ENCODE measurements at regions not wholly inside any gene's neighbourhood (a gene's known extent, or its start where the extent isn't known, plus 50 kb on each side); places are given as distances from the start of the nearest gene placed in this dataset.

DNA sequence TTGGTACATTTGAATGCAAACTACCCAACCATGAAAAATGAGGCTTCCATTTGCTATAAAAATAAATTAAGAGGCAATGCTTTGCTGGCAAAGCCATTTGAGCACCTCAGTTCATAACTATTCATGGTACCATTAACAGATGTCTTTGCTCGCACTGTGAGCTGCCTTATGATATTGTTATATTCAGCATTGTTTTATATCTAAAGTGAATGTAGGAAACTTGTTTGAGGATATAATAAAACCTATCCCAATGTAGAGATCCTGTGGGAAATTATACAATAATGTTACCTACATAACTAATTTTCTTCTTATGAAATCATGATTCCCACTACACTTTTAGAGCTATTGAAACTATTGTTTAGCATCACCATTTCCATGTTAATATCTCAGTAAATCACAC lies 125.2 kb upstream of the TRAM1L1 start:
- FAIRE-seq (no peak), DNase-seq (ENCODE audit: low read depth, low spot score) (no peak)
- POLR2A ChIA-PET = no interaction called here
- CTCF ChIA-PET = no interaction called here
- dilution Hi-C loops (cut with MboI; ENCODE audit: extremely low pct_ligation_motif_present, low sequenced_read_pairs) (no loop called here), intact Hi-C loops (cut with micrococcal nuclease) (no loop called here)
- no peaks in the 10 kb centered on the region for H3K36me3 ChIP-seq (ENCODE audit: control insufficient read depth in 2 of 2, extremely low read depth in 1 of 2, insufficient read depth in 2 of 2, low read length in 2 of 2)
- H3K4me3 ChIP-seq (replicated peaks in 1 of 3; ENCODE audit: insufficient read depth in 1 of 3, low read depth in 1 of 3, low read length in 3 of 3) = no peak overlapping the region
- H3K9ac ChIP-seq (replicated peaks; ENCODE audit: extremely low read depth, insufficient read depth, low read length) = no peak overlapping the region
- H3K9me1 ChIP-seq (replicated peaks; ENCODE audit: control insufficient read depth, extremely low read depth, insufficient read depth, low read length) = no peaks in the 10 kb centered on the region
- H3K4me2 ChIP-seq (ENCODE audit: insufficient read depth, low read length) = no peak overlapping the region
- TF ChIP-seq FOS (IDR thresholded peaks at IDR 0.05; ENCODE audit: borderline replicate concordance, insufficient read depth, low read length) = no peak
- TF ChIP-seq JUN (IDR thresholded peaks at IDR 0.05; ENCODE audit: borderline replicate concordance, insufficient read depth, insufficient read length, low read depth) = no peak
- TF ChIP-seq MYC (IDR thresholded peaks at IDR 0.05; ENCODE audit: low read depth, low read length) = no peak
- TF ChIP-seq MAX (IDR thresholded peaks at IDR 0.05; ENCODE audit: insufficient read depth, insufficient read length) = no peak
- TF ChIP-seq POLR2AphosphoS5 (IDR thresholded peaks at IDR 0.05; ENCODE audit: insufficient read depth, low read depth, low read length) = no peak
- TF ChIP-seq EZH2 (IDR thresholded peaks at IDR 0.05; ENCODE audit: borderline replicate concordance, low read depth, low read length, severe bottlenecking) = no peak
- no peak for TF ChIP-seq POLR2A (IDR thresholded peaks at IDR 0.05; ENCODE audit: low read depth, low read length)
- H3K4me1 ChIP-seq (ENCODE audit: control insufficient read depth, extremely low read depth, insufficient read depth, low read length) = no peaks in the 10 kb centered on the region
- H3K27ac ChIP-seq (ENCODE audit: insufficient read depth, low read depth, low read length) = no peak overlapping the region
- H4K20me1 ChIP-seq (replicated peaks; ENCODE audit: control insufficient read depth, extremely low read depth, insufficient read depth, low read length) = no peaks in the 10 kb centered on the region
- no peaks in the 10 kb centered on the region for H3K79me2 ChIP-seq (ENCODE audit: control insufficient read depth, insufficient read depth, low read length)
- H3K27me3 ChIP-seq (ENCODE audit: control insufficient read depth in 2 of 2, insufficient read depth in 2 of 2, low read length in 2 of 2) = no peaks in the 10 kb centered on the region
- H2AFZ ChIP-seq (ENCODE audit: low read depth, low read length) = no peak overlapping the region
- BruUV-seq (replicated peaks) = no TSS peak
- H3K9me3 ChIP-seq (replicated peaks; ENCODE audit: control insufficient read depth, insufficient read depth, low read length) = no peaks in the 10 kb centered on the region

- intact Hi-C loops (cut with micrococcal nuclease) (no loop called here), dilution Hi-C loops (cut with MboI; ENCODE audit: extremely low pct_ligation_motif_present, low sequenced_read_pairs) (no loop called here)
- no peaks in the 10 kb centered on the region for H3K79me2 ChIP-seq (ENCODE audit: control insufficient read depth, insufficient read depth, low read length)
- no peak overlapping the region for H3K4me3 ChIP-seq (replicated peaks in 1 of 3; ENCODE audit: insufficient read depth in 1 of 3, low read depth in 1 of 3, low read length in 3 of 3)
- no peak overlapping the region for H3K27ac ChIP-seq (ENCODE audit: insufficient read depth, low read depth, low read length)
- no peaks in the 10 kb centered on the region for H3K9me3 ChIP-seq (replicated peaks; ENCODE audit: control insufficient read depth, insufficient read depth, low read length)
- no peak for DNase-seq (ENCODE audit: low read depth, low spot score)
- FAIRE-seq = no peak
- no peak overlapping the region for H2AFZ ChIP-seq (ENCODE audit: low read depth, low read length)
- ChIA-PET CTCF (no interaction called here), POLR2A (no interaction called here)
- H3K9ac ChIP-seq (replicated peaks; ENCODE audit: extremely low read depth, insufficient read depth, low read length) = no peak overlapping the region
- no peak overlapping the region for H3K4me2 ChIP-seq (ENCODE audit: insufficient read depth, low read length)
- H3K36me3 ChIP-seq (ENCODE audit: control insufficient read depth in 2 of 2, extremely low read depth in 1 of 2, insufficient read depth in 2 of 2, low read length in 2 of 2) = no peaks in the 10 kb centered on the region
- BruUV-seq (replicated peaks) = no TSS peak
- H4K20me1 ChIP-seq (replicated peaks; ENCODE audit: control insufficient read depth, extremely low read depth, insufficient read depth, low read length) = no peaks in the 10 kb centered on the region
- H3K4me1 ChIP-seq (ENCODE audit: control insufficient read depth, extremely low read depth, insufficient read depth, low read length) = no peaks in the 10 kb centered on the region
- TF ChIP-seq FOS (IDR thresholded peaks at IDR 0.05; ENCODE audit: borderline replicate concordance, insufficient read depth, low read length) = no peak
- no peaks in the 10 kb centered on the region for H3K9me1 ChIP-seq (replicated peaks; ENCODE audit: control insufficient read depth, extremely low read depth, insufficient read depth, low read length)
- H3K27me3 ChIP-seq (ENCODE audit: control insufficient read depth in 2 of 2, insufficient read depth in 2 of 2, low read length in 2 of 2) = no peaks in the 10 kb centered on the region
Measured at GRCh38 chr4:117224256-117224655, 138.9 kb upstream of the TRAM1L1 start.
